IMR-90 (cell line): ENCODE measurements at regions not wholly inside any gene's neighbourhood (a gene's known extent, or its start where the extent isn't known, plus 50 kb on each side); places are given as distances from the start of the nearest gene placed in this dataset.

Source experiments
- ATAC-seq: fragments of 200-7000 bp; cut with Tn5 transposase; 2 replicates; pipeline ENCODE4 v1.9.1; 2020; ENCODE audit warnings: low read depth, mild to moderate bottlenecking, moderate library complexity
- BruUV-seq: library from RNA; stranded (reverse); fragments of 400-500 nt; replicated peaks from 2 replicates; lab custom pipeline; 2021; lab: Mats Ljungman, UMichigan
- CTCF ChIA-PET: fragments of 300-600 bp; formaldehyde crosslinking; extraction: SDS; loops from one replicate; lab custom pipeline; 2021; ENCODE audit warnings: antibody characterized with exemption; lab: Yijun Ruan, JAX
- POLR2A ChIA-PET: fragments of 300-600 bp; sonication (Branson Sonifier 250); formaldehyde crosslinking; loops from one replicate; lab custom pipeline; 2022; ENCODE audit warnings: antibody characterized with exemption; ENCODE audit not compliant: unreplicated experiment; lab: Charles Lee
- DNase-seq: peaks from one replicate; pipeline ENCODE4 v3.0.0; 2013
- H2AFZ ChIP-seq: replicated peaks from 2 replicates; pipeline ENCODE3; 2013; ENCODE audit warnings: low read length, mild to moderate bottlenecking; ENCODE audit not compliant: poor library complexity
- H2AK5ac ChIP-seq: 2 replicates; pipeline ENCODE4 v1.6.1; 2013; ENCODE audit warnings: low read depth, low read length, inconsistent platforms
- H2AK9ac ChIP-seq: replicated peaks from 2 replicates; pipeline ENCODE3; 2013; ENCODE audit warnings: mild to moderate bottlenecking, low read depth, low read length, moderate library complexity; ENCODE audit not compliant: poor library complexity
- H2BK120ac ChIP-seq: 2 replicates; pipeline ENCODE4 v1.6.1; 2013; ENCODE audit warnings: low read depth, low read length, inconsistent platforms
- H2BK15ac ChIP-seq: 3 replicates; pipeline ENCODE4 v1.6.1; 2013; ENCODE audit warnings: low read depth, low read length, inconsistent platforms
- H2BK20ac ChIP-seq: 2 replicates; pipeline ENCODE4 v1.6.1; 2013; ENCODE audit warnings: low read depth, mild to moderate bottlenecking, inconsistent platforms, low read length, moderate library complexity
- H2BK5ac ChIP-seq: 2 replicates; pipeline ENCODE4 v1.6.1; 2013; ENCODE audit warnings: mild to moderate bottlenecking, low read depth, low read length, inconsistent platforms; ENCODE audit not compliant: poor library complexity, severe bottlenecking
- H3K14ac ChIP-seq: replicated peaks from 2 replicates; pipeline ENCODE4 v1.6.1; 2013; ENCODE audit warnings: low read depth, low read length, inconsistent platforms
- H3K18ac ChIP-seq: 2 replicates; pipeline ENCODE4 v1.6.1; 2013; ENCODE audit warnings: low read depth, low read length, control low read depth
- H3K23ac ChIP-seq: 2 replicates; pipeline ENCODE4 v1.6.1; 2013; ENCODE audit warnings: low read depth, low read length, inconsistent platforms
- H3K27ac ChIP-seq: 2 replicates; pipeline ENCODE4 v1.5.1; 2013; ENCODE audit warnings: mild to moderate bottlenecking, control low read depth, low read length; ENCODE audit not compliant: insufficient read depth
- H3K27me3 ChIP-seq: 2 replicates; pipeline ENCODE4 v1.6.1; 2013; ENCODE audit warnings: low read length; ENCODE audit not compliant: control insufficient read depth, insufficient read depth
- H3K36me3 ChIP-seq: 2 replicates; pipeline ENCODE4 v1.6.1; 2013; ENCODE audit warnings: low read length, mixed read lengths; ENCODE audit not compliant: control insufficient read depth, insufficient read depth
- H3K4ac ChIP-seq: 2 replicates; pipeline ENCODE4 v1.6.1; 2013; ENCODE audit warnings: low read depth, low read length, inconsistent platforms
- H3K4me1 ChIP-seq: 2 replicates; pipeline ENCODE4 v1.6.1; 2013; ENCODE audit warnings: low read length, mixed read lengths; ENCODE audit not compliant: control insufficient read depth, insufficient read depth
- H3K4me2 ChIP-seq: 2 replicates; pipeline ENCODE4 v1.6.1; 2013; ENCODE audit warnings: low read depth, mild to moderate bottlenecking, control low read depth, low read length, moderate library complexity
- H3K4me3 ChIP-seq: 2 replicates; pipeline ENCODE4 v1.5.1; 2013; ENCODE audit warnings: low read depth, mild to moderate bottlenecking, control low read depth, low read length, moderate library complexity; ENCODE audit not compliant: insufficient read depth
- H3K56ac ChIP-seq: 2 replicates; pipeline ENCODE4 v1.6.1; 2013; ENCODE audit warnings: low read length, inconsistent platforms; ENCODE audit not compliant: insufficient read depth; ENCODE audit errors: extremely low read depth
- H3K79me1 ChIP-seq, 2 experiments: 2 replicates each; pipeline ENCODE4 v1.6.1; 2013; ENCODE audit warnings: low read length in 2 of 2, inconsistent platforms in 1 of 2, low read depth in 1 of 2
- H3K9ac ChIP-seq: 2 replicates; pipeline ENCODE4 v1.6.1; 2013; ENCODE audit warnings: low read depth, low read length, control low read depth
- H3K9me1 ChIP-seq: 2 replicates; pipeline ENCODE4 v1.6.1; 2013; ENCODE audit warnings: low read length, inconsistent platforms; ENCODE audit not compliant: insufficient read depth
- H3K9me3 ChIP-seq: 2 replicates; pipeline ENCODE4 v1.6.1; 2013; ENCODE audit warnings: low read length; ENCODE audit not compliant: control insufficient read depth, insufficient read depth
- H4K20me1 ChIP-seq: 2 replicates; pipeline ENCODE4 v1.6.1; 2013; ENCODE audit warnings: low read length, inconsistent platforms; ENCODE audit not compliant: insufficient read depth
- H4K5ac ChIP-seq: 2 replicates; pipeline ENCODE4 v1.6.1; 2013; ENCODE audit warnings: mild to moderate bottlenecking, low read depth, low read length, control low read depth
- H4K8ac ChIP-seq, 2 experiments: 2 replicates each; pipeline ENCODE4 v1.6.1; 2013; ENCODE audit warnings: low read depth in 2 of 2, low read length in 2 of 2, control low read depth in 1 of 2, inconsistent platforms in 1 of 2
- H4K91ac ChIP-seq: 2 replicates; pipeline ENCODE4 v1.6.1; 2013; ENCODE audit warnings: low read depth, low read length, inconsistent platforms; ENCODE audit not compliant: insufficient read depth
- BHLHE40 ChIP-seq: fragments of 150-350 bp; IDR thresholded peaks from 2 replicates; pipeline ENCODE4 v1.6.1; 2016; ENCODE audit warnings: mild to moderate bottlenecking, low read depth, low read length
- CEBPB ChIP-seq: IDR thresholded peaks from 2 replicates; pipeline ENCODE4 v1.6.1; 2012; ENCODE audit warnings: low read depth, low read length, improper control_type of control experiment
- CHD1 ChIP-seq: IDR thresholded peaks from 2 replicates; pipeline ENCODE4 v1.6.1; 2012; ENCODE audit warnings: low read depth, low read length, improper control_type of control experiment
- CTCF ChIP-seq: conservative IDR thresholded peaks from 2 replicates; pipeline ENCODE4 v1.5.1; 2012; ENCODE audit warnings: mild to moderate bottlenecking, low read depth, low read length, improper control_type of control experiment
- ELK1 ChIP-seq: fragments of 150-350 bp; IDR thresholded peaks from 2 replicates; pipeline ENCODE4 v1.6.1; 2016; ENCODE audit warnings: low read depth, mild to moderate bottlenecking, low read length, moderate library complexity, borderline replicate concordance
- MAZ ChIP-seq: IDR thresholded peaks from 2 replicates; pipeline ENCODE4 v1.6.1; 2012; ENCODE audit warnings: low read depth, mild to moderate bottlenecking, low read length, improper control_type of control experiment, moderate library complexity, borderline replicate concordance
- MXI1 ChIP-seq: IDR thresholded peaks from 2 replicates; pipeline ENCODE4 v1.6.1; 2012; ENCODE audit warnings: low read depth, mild to moderate bottlenecking, low read length, moderate library complexity, borderline replicate concordance
- NFE2L2 ChIP-seq: fragments of 150-350 bp; IDR thresholded peaks from 2 replicates; pipeline ENCODE4 v1.6.1; 2016; ENCODE audit warnings: low read depth, mild to moderate bottlenecking, low read length
- POLR2A ChIP-seq: IDR thresholded peaks from 2 replicates; pipeline ENCODE4 v1.6.1; 2012; ENCODE audit warnings: mild to moderate bottlenecking, low read depth, low read length
- RCOR1 ChIP-seq: IDR thresholded peaks from 2 replicates; pipeline ENCODE4 v1.6.1; 2012; ENCODE audit warnings: mild to moderate bottlenecking, low read length, improper control_type of control experiment; ENCODE audit not compliant: insufficient replicate concordance
- RFX5 ChIP-seq: IDR thresholded peaks from 2 replicates; pipeline ENCODE4 v1.8.0; 2012; ENCODE audit warnings: low read depth, mild to moderate bottlenecking, low read length, moderate library complexity
- SMC3 ChIP-seq: fragments of 150-350 bp; IDR thresholded peaks from 2 replicates; pipeline ENCODE4 v1.6.1; 2016; ENCODE audit warnings: low read depth, mild to moderate bottlenecking, antibody characterized with exemption, low read length, moderate library complexity
- WGBS, 2 experiments: methylation state at CpG; one replicate each; pipeline versions ENCODE4 v1.1.5 to v1.1.7; 2013; ENCODE audit warnings: missing lambda C conversion rate in 2 of 2; ENCODE audit not compliant: insufficient read length in 1 of 2; ENCODE audit errors: extremely low coverage in 2 of 2; 5-methylcytosine and 5-hydroxymethylcytosine counted together
- dilution Hi-C: fragments of 300-500 bp; cut with HindIII; formaldehyde crosslinking; loops from one replicate; pipeline ENCODE4 v1.14.3; 2018; ENCODE audit warnings: low sequenced_read_pairs; ENCODE audit not compliant: unreplicated experiment
- in situ Hi-C: fragments of 300-500 bp; cut with MboI; formaldehyde crosslinking; loops from 3 replicates; pipeline ENCODE4 v1.14.3; 2019; ENCODE audit warnings: low sequenced_read_pairs, inconsistent platforms, mixed read lengths
- intact Hi-C: fragments of 100-400 bp; cut with micrococcal nuclease; formaldehyde crosslinking; loops from 2 replicates; pipeline ENCODE4 v1.10.0; 2022
- TF ChIP-seq, protein P1 (sequence below): fragments of 150-350 bp; IDR thresholded peaks from 2 replicates; pipeline ENCODE4 v1.6.1; 2017; ENCODE audit warnings: mild to moderate bottlenecking, antibody characterized with exemption, low read length, low read depth

DNA sequence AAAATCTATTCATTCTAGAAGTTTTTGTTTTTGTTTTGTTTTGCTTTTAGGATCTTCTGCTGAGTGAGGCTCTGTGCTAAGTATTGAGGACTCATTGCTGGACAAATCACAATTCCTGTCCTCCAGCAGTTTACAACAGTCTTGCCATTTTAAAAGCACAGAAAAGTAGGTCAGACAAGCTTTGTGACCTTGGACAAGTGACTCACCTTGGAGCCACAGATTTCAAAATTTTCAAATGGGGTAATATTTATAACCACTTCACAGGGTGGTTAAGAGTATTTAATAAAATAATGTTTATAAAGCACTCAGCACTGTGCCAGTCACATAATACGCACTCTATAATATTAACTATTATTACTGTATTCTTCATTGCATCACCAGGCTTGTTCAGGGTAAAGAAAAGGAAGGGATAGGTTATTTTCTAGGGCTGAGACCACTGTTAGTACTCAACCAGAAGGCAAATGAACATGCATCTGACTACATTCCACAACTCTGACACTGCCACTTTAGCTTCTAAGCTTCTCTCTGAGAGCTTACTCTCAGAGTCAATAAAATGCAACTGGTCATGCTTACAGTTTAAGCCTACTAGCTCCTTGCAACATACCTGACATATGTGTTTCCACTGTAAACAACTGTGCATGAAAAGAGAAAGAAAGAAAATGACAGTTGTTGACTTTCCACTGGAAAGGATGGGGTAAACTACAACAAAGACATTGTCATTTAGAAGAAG is 63.2 kb upstream of the FIBIN start:
- no peak overlapping the region for H2BK20ac ChIP-seq
- no peaks in the 10 kb centered on the region for H3K36me3 ChIP-seq
- ChIA-PET CTCF (no interaction called here), POLR2A (no interaction called here)
- H3K9me1 ChIP-seq = no peaks in the 10 kb centered on the region
- H3K4me1 ChIP-seq = peaks cover 4% of the 10 kb centered on the region; the same call in 1 of the 2 replicates
- H2BK5ac ChIP-seq = no peak overlapping the region
- H2AK9ac ChIP-seq = no peak overlapping the region
- no peak overlapping the region for H3K23ac ChIP-seq
- dilution Hi-C loops (no loop called here), intact Hi-C loops (loop anchor here (2.0 kb wide), 1 partner anchor 16 kb away; no protein-coding TSS in a partner anchor), in situ Hi-C loops (no loop called here)
- H3K56ac ChIP-seq = no peak overlapping the region
- ATAC-seq (peak; percentile 74), DNase-seq (peak; percentile 54)
- no peak overlapping the region for H2AFZ ChIP-seq
- TF ChIP-seq ELK1 (no peak), RCOR1 (no peak), NFE2L2 (no peak), CTCF (no peak), SMC3 (no peak), MAZ (no peak), MXI1 (no peak), RFX5 (no peak), BHLHE40 (no peak), POLR2A (no peak), CEBPB (no peak), CHD1 (no peak)
- TF ChIP-seq, protein P1, sequence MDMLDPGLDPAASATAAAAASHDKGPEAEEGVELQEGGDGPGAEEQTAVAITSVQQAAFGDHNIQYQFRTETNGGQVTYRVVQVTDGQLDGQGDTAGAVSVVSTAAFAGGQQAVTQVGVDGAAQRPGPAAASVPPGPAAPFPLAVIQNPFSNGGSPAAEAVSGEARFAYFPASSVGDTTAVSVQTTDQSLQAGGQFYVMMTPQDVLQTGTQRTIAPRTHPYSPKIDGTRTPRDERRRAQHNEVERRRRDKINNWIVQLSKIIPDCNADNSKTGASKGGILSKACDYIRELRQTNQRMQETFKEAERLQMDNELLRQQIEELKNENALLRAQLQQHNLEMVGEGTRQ = no peak
- H4K5ac ChIP-seq = no peak overlapping the region
- no peak overlapping the region for H4K91ac ChIP-seq
- H2BK120ac ChIP-seq = no peak overlapping the region
- H3K4ac ChIP-seq = no peak overlapping the region
- no peaks in the 10 kb centered on the region for H4K20me1 ChIP-seq
- H4K8ac ChIP-seq = no peak overlapping the region
- H2AK5ac ChIP-seq = no peak overlapping the region
- H3K9me3 ChIP-seq = no peaks in the 10 kb centered on the region
- H3K27ac ChIP-seq = peak overlapping the region; percentile 28; the same call in 1 of the 2 replicates
- BruUV-seq = no TSS peak
- no peak overlapping the region for H3K9ac ChIP-seq
- WGBS, 2 experiments = no CpG with 5 or more reads among the region's 1 CpG
- no peak overlapping the region for H3K4me2 ChIP-seq
- H3K14ac ChIP-seq = no peak overlapping the region
- H3K18ac ChIP-seq = no peak overlapping the region; the same call in 1 of the 2 replicates
- H3K27me3 ChIP-seq = peaks cover 2% of the 10 kb centered on the region; the same call in 1 of the 2 replicates
- H3K4me3 ChIP-seq = no peak overlapping the region
- no peak overlapping the region for H2BK15ac ChIP-seq
- H3K79me1 ChIP-seq = no peaks in the 10 kb centered on the region
